Right atrium auricular region (tissue), 2 donors: ENCODE measurements at regions not wholly inside any gene's neighbourhood (a gene's known extent, or its start where the extent isn't known, plus 50 kb on each side); places are given as distances from the start of the nearest gene placed in this dataset.

ENCODE experiments used
- DNase-seq: peaks from one replicate; pipeline ENCODE4 v3.0.0-alpha.2; 2019; ENCODE audit warnings: low spot score
- H3K27ac ChIP-seq, 2 donors: fragments of 200-600 bp; sonication (generic); 1 replicate in 1 of 2; 2 replicates in 1 of 2; pipeline ENCODE4 v1.5.1; 2016 to 2019
- H3K27me3 ChIP-seq, 2 donors: fragments of 200-600 bp; sonication (generic); one replicate each; pipeline versions ENCODE4 v1.5.1 to v1.6.0; 2017 to 2019
- H3K36me3 ChIP-seq: fragments of 200-600 bp; sonication (generic); one replicate; pipeline ENCODE4 v1.5.1; 2016
- H3K4me1 ChIP-seq, 2 donors: fragments of 200-600 bp; sonication (generic); one replicate each; pipeline versions ENCODE4 v1.5.1 to v1.6.0; 2017 to 2019
- H3K4me3 ChIP-seq, 2 donors: fragments of 200-600 bp; sonication (generic); 1 replicate in 1 of 2; 2 replicates in 1 of 2; pipeline ENCODE4 v1.5.1; 2017 to 2019; ENCODE audit warnings: mild to moderate bottlenecking in 1 of 2, moderate library complexity in 1 of 2
- H3K9me3 ChIP-seq, 2 donors: fragments of 200-600 bp; sonication (generic); one replicate each; pipeline ENCODE4 v1.5.1; 2019
- TF ChIP-seq, protein P1 (sequence below), 2 donors: fragments of 200-600 bp; sonication (generic); IDR thresholded peaks; one replicate each; pipeline ENCODE4 v1.5.1; 2019; ENCODE audit warnings: antibody characterized with exemption in 2 of 2

GRCh38 chr1:209046935-209047334 is 536.6 kb upstream of the CAMK1G start:
- DNase-seq = no peak
- Histone ChIP-seq H3K36me3 (no peaks in the 10 kb centered on the region), H3K27me3 (no peaks in the 10 kb centered on the region), H3K27ac (no peak overlapping the region), H3K4me1 (no peaks in the 10 kb centered on the region), H3K9me3 (no peaks in the 10 kb centered on the region), H3K4me3 (no peak overlapping the region)
- TF ChIP-seq, protein P1, sequence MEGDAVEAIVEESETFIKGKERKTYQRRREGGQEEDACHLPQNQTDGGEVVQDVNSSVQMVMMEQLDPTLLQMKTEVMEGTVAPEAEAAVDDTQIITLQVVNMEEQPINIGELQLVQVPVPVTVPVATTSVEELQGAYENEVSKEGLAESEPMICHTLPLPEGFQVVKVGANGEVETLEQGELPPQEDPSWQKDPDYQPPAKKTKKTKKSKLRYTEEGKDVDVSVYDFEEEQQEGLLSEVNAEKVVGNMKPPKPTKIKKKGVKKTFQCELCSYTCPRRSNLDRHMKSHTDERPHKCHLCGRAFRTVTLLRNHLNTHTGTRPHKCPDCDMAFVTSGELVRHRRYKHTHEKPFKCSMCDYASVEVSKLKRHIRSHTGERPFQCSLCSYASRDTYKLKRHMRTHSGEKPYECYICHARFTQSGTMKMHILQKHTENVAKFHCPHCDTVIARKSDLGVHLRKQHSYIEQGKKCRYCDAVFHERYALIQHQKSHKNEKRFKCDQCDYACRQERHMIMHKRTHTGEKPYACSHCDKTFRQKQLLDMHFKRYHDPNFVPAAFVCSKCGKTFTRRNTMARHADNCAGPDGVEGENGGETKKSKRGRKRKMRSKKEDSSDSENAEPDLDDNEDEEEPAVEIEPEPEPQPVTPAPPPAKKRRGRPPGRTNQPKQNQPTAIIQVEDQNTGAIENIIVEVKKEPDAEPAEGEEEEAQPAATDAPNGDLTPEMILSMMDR (IDR thresholded peaks at IDR 0.05) = no peak

GRCh38 chr1:209048941-209049669 is 534.4 kb upstream of the CAMK1G start:
- no peak overlapping the region for H3K4me3 ChIP-seq
- H3K27ac ChIP-seq = no peak overlapping the region
- TF ChIP-seq, protein P1 (IDR thresholded peaks at IDR 0.05) = no peak
- H3K4me1 ChIP-seq = no peaks in the 10 kb centered on the region
- DNase-seq = no peak
- H3K9me3 ChIP-seq = peaks cover 0 to 9% of the 10 kb centered on the region in 2 donors
- no peaks in the 10 kb centered on the region for H3K36me3 ChIP-seq
- H3K27me3 ChIP-seq = no peaks in the 10 kb centered on the region

GRCh38 chr1:209051570-209051969 is 531.9 kb upstream of the CAMK1G start:
- no peak overlapping the region for H3K27ac ChIP-seq
- H3K36me3 ChIP-seq = no peaks in the 10 kb centered on the region
- no peaks in the 10 kb centered on the region for H3K27me3 ChIP-seq

DNA sequence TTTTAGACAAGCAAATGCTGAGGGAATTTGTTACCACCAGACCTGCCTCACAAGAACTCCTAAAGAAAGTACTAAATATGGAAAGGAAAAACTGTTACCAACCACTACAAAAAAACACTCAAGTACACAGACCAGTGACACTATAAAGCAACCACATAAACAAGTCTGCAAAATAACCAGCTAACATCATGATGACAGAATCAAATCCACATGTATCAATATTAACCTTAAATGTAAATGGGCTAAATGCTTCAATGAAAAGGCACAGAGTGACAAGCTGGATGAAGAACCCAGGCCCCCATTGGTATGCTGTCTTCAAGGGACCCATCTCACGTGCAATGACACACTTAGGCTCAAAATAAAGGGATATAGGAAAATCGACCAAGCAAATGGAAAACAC is 529.9 kb upstream of the CAMK1G start:
- Histone ChIP-seq H3K9me3 (peaks cover 0 to 9% of the 10 kb centered on the region in 2 donors), H3K27ac (no peak overlapping the region), H3K4me3 (no peak overlapping the region), H3K4me1 (no peaks in the 10 kb centered on the region), H3K36me3 (no peaks in the 10 kb centered on the region), H3K27me3 (no peaks in the 10 kb centered on the region)
- TF ChIP-seq, protein P1 (IDR thresholded peaks at IDR 0.05) = no peak
- DNase-seq = no peak

More at GRCh38 chr1:209051570-209051969, 531.9 kb upstream of the CAMK1G start:
- Histone ChIP-seq H3K4me3 (no peak overlapping the region), H3K4me1 (no peaks in the 10 kb centered on the region), H3K9me3 (peaks cover 0 to 9% of the 10 kb centered on the region in 2 donors)
- no peak for DNase-seq
- TF ChIP-seq, protein P1 (IDR thresholded peaks at IDR 0.05) = no peak

GRCh38 chr1:209057083-209057482 is 526.4 kb upstream of the CAMK1G start:
- TF ChIP-seq, protein P1 (IDR thresholded peaks at IDR 0.05) = no peak
- Histone ChIP-seq H3K4me3 (no peak overlapping the region), H3K27ac (no peak overlapping the region), H3K4me1 (no peaks in the 10 kb centered on the region), H3K27me3 (no peaks in the 10 kb centered on the region), H3K9me3 (peaks cover 0 to 9% of the 10 kb centered on the region in 2 donors), H3K36me3 (no peaks in the 10 kb centered on the region)
- DNase-seq = no peak

DNA sequence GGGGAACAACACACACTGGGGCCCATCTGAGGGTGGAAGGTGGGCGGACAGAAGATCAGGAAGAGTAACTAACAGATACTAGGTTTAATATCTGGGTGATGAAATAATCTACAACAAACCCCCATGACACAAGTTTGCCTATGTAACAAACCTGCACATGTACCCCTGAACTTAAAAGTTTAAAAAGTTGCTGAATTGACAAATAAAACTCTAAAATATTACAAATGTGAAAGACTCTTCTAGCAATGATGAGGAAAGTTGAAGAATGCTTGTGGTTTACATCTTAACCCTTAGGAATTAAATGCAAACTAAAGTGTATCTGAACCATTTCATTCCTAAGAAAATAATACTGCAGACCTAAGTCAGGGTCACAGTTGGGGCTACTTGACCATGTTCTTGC is 525.6 kb upstream of the CAMK1G start:
- Histone ChIP-seq H3K36me3 (no peaks in the 10 kb centered on the region), H3K4me1 (no peaks in the 10 kb centered on the region), H3K9me3 (peaks cover 0 to 9% of the 10 kb centered on the region in 2 donors), H3K27ac (no peak overlapping the region), H3K4me3 (no peak overlapping the region), H3K27me3 (no peaks in the 10 kb centered on the region)
- TF ChIP-seq, protein P1 (IDR thresholded peaks at IDR 0.05) = no peak
- DNase-seq = no peak
